ENCODE measurements at regions not wholly inside any gene's neighbourhood (a gene's known extent, or its start where the extent isn't known, plus 50 kb on each side); places are given as distances from the start of the nearest gene placed in this dataset.
A peak's percentile ranks its signal among the peaks of the same experiment; 100 is the strongest.
"Not testable (repeated sequence)": the region's sequence is repeated elsewhere in the genome, so short reads cannot be mapped to it uniquely, and the experiment has no call there.

DNA sequence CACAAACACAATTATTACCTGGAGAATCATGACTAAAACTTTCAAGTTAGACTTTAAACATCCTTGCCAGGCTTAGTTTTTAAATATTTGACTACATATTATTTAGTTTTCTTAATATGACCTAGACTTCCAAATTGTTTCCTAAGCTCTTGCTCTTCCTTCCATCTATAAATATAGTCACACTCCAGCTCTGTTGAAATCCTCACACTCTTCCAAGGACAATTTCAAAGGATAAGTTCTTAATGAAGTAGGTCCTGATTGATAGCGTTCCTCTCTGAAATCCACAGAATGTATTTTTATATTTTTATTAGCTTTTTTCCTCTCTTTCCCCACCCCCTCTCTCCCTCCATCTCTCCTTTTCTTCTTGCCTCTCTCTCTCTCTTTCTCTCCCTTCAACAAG is 1074.1 kb upstream of the PCDH20 start:
- no peak for DNase-seq

DNA sequence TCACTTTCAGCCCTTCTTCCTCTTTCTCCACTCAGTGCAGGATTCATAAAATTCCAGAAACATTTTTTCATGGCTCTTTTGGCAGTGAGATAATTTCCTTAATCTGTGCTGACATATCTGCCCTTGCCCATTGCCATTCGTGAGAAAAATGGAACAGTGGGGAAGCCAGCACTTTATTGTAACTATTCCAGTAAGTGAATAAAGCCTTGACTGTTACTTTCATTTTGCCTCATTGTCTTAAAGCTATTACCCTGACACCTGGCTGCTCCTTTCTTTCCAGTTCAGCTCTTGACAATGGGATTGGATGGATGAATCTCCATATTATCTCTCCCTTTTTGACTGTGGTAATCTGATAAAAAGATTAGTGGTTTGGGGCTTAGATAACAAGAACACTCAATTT is 1068.1 kb upstream of the PCDH20 start:
- DNase-seq = no peak

DNA sequence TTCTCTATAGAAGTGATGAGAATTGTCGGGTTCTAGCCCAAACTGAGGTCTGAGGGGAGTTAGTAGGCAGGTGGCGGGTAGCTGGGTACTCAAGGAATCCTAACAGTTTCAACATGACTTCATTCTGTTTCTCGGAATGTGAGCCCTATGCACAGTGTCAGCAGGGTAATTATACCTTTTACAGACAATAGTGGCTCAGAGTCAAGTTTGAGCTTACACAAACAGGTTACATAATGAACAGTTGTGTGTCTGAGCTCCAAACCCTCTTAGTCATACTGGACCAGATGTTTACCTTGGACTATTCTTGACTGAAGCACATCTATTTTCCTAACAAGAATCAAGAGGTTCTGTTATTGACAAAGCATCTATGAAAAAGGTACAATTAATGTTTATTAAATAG is 1066.7 kb upstream of the PCDH20 start:
- DNase-seq = no peak

DNA sequence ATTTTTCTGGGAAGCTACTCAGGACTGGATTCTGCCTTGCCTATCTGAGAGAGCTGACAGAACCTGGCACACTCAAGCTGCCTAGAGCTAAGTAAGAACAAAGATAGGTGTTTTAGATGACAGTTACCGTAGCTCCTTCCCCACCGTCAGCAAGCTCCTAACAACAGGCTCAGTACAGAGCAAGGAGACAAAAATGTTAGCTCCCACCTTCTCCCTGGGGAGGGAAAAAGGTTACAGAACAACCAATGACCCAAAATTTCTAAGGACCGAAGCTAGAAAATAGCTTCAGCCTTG is 1058.2 kb upstream of the PCDH20 start:
- DNase-seq = no peak

DNA sequence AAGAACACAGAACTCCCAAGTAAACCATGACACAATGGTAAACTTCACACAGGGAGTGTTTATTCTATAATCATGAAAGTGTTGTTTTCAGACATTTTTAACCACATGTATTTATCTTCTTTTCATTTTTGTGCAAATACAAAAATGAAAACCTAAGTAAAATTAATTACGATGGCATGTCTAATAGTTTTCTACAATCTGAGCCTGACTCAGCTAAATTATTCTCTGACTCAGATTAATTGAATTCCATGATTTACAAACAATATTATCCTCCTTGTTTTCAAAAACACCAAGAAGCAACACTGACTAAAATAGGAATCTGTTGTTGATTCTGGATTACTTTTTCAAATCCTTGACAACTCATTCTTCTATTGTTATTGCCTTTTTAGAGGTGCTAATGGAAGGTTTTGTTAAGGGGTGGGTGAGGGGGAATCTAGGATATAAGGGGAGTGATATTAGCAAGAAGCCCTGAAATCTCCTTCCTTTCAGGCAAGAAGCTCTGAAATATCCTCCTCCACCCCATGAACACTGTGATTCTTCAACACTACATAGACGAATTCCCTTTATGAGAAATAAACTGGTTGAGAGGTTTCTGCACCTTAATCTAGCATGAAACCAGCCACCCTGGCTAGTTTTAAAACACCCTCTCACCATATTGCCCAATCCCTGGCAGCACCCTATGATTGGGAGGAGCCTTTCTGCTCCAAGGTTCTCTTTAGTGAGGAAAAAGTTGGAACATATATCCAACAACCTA is 1057.7 kb upstream of the PCDH20 start:
- no peak for DNase-seq

DNA sequence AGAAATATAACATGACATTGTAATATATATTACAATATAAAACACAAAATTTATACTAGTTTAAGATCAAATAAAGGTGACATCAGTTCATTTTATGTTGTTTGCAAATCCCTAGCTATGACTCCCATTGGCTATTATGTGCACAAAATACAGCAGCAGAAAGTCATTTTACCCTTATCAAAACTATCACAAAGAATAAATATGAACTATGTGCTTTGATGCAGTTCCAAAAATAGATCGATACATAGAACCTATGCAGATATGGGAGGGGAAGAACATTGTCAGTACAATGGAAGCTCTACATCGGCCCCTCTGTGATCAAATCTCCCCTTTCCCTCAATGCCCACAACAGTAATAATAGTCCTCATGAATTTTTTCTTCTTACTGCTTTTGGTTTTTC is 1038.1 kb upstream of the PCDH20 start:
- no peak for DNase-seq

DNA sequence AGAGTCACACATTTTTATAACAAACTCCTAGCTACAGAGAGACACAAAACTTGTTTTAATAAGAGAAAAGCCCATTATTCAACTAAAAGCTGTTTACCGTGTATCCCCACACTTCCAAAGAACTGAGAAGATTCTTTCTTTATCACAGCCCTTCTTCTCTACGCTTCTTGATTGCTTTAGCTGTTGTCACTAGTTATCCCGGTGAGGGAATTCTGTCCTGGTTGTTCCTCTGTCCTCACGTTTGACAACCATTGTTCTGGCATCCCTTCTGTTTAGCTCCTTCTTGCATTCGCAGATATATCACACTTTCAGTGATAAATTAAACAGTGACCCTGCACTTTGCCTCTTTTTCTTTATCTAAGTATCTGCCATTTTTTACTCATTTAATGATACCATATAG is 1035.1 kb upstream of the PCDH20 start:
- DNase-seq = no peak

DNA sequence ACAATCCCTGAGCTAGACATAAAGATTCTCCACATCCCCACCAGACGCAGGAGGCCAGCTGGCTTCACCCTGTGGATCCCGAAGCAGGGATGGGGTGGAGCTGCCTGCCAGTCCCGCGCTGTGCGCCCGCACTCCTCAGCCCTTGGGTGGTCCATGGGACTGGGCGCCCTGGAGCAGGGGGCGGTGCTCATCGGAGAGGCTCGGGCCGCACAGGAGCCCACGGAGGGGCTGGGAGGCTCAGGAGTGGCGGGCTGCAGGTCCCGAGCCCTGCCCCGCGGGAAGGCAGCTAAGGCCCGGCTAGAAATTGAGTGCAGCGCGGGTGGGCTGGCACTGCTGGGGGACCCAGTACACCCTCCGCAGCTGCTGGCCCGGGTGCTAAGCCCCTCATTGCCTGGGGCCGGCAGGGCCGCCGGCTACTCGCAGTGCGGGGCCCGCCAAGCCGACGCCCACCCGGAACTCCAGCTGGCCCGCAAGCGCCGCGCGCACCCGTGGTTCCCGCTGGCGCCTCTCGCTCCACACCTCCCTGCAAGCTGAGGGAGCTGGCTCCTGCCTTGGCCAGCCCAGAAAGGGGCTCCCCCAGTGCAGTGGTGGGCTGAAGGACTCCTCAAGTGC is 1032.2 kb upstream of the PCDH20 start:
- not testable (repeated sequence) for DNase-seq

DNA sequence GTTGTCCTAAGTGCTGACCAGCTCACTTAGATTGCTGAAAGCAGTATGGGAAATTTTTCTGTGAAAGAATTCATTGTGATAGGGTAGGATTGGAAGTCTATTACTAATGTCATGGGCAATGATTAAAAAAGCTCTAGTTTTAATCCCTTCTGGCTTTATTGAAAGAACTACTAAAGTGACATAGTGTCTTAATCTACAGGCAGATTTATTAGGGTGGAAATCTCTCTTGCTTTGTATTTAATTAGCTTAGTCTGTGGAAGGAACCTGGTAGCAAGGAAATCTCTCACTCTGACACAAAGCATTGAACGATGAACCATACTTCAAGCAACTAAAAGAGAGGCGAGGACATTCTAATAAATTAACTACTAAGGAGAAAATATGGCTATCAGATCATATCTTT is 1029.2 kb upstream of the PCDH20 start:
- no peak for DNase-seq

DNA sequence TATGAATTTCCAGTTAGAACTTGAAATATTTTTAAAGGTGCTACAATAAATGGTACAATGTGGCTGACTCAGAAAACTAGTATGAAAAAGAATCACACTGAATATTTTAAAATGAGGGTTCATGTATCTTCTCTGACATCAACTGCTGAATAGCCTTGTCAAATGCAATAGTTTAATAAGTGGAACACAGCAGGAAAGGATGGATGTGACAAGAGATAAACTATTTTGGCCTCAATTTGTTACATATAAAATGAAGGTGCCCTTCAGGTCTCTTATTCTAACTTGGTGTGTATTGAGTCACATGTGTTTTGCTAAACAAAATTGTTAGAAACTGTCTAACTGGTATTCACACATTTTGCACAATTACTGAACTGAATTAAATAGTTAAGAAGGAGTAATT is 1018.4 kb upstream of the PCDH20 start:
- no peak for DNase-seq

DNA sequence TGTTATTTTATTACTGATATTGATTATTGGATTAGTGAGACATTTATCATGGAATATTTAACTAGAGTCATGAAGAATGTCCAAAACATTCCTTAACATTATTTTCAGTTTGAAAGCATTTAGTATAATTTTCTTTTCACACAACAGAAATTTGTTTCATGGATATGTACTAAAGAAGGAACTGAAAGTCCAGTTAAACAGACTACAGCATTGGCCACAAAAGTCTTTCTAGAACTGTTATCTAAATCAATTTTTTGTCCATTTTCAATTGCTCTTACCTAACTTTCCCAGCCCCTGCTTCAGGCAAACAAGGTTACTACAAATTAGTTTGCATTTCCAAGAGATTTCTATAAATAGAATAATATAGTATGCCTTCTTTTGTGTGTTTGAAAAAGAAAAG is 1018.0 kb upstream of the PCDH20 start:
- DNase-seq = no peak

DNA sequence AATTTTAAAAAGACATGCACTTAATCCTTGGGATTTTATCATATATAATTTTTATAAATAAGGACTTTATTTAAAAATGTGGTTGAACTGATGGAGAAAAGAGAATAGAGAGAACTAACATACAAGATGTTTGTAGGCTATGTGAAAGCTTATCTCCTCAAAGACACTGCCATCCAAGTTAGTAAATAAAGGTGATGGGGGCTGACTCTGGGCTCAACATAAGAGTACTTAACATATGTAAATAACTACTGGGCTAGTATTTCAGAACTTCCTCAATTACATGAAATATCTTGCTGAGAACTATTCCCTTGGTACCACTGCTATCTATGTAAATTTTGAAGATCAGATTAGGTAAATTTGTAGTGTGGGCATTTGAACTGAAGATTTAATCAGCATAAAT is 1017.3 kb upstream of the PCDH20 start:
- no peak for DNase-seq

DNA sequence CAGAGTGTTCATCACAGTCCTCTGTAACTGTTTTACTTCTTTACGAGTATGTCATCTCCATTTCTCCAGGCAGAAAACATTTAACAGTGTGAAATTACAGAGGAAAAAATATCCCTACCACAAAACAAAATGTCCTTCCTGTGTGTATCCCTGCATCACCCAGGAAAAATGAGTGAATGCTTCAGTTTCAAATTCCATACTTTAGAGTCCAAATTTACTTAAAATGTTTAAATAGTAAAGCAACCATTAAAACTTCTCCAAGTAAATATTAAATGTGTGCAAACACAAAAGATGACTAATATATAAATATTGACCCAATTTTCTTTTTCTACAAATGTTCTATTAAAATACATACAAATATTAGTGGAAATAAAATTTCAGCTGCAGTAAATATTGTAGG is 1016.6 kb upstream of the PCDH20 start:
- no peak for DNase-seq

DNA sequence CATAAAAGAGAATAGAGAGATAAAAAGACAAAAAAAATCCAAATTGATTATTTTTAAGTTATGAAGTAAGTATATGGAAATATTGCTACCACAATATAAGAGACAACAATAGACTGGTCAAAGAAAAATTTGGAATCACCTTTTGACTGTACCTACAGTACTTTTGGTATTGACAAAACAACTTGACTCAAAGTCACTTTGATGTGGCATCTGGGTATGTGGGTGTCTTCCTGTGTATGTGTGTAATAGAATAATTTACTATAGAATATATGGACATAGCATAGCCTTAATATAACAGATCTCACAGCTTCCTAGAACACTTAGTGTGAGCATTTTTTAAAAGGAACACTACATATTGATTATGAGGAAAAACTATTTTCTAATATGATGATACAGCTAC is 1016.2 kb upstream of the PCDH20 start:
- DNase-seq = no peak

DNA sequence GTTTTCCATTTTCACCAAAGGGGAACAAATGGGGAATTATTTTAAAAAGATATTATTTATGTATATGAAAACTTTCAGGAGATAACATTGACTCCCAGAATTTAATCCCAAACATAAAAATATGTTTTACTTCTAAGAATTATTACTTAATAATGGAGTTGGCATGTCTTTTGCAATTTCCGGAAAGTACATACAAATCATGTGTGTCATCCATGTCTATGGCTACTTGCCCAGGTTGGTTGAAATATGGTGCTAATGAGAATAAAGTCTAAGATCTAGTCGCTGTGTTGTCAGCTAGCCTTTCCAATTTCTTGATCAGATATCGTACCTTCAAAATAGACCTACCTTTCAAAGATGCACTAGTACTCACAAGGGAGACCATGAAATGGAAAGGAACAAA is 1003.2 kb upstream of the PCDH20 start:
- no peak for DNase-seq

DNA sequence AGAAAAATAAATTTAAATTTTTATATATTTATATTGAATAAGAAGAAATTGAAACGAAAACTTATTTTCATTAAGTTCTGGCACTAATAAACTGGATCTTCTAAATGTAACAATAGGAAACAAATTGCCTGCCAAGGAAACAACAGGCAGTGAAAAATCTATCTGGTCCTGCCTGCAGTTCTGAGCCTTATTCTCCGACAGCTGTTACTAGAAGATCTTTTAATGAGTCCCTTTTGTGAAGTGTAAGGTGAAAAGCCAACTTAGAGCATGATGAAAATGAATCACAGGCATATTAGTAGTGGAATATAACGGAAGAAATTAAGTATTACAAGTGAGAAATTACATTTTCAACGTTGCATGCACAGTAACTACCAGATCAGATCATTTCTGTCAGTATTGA is 1002.7 kb upstream of the PCDH20 start:
- no peak for DNase-seq

DNA sequence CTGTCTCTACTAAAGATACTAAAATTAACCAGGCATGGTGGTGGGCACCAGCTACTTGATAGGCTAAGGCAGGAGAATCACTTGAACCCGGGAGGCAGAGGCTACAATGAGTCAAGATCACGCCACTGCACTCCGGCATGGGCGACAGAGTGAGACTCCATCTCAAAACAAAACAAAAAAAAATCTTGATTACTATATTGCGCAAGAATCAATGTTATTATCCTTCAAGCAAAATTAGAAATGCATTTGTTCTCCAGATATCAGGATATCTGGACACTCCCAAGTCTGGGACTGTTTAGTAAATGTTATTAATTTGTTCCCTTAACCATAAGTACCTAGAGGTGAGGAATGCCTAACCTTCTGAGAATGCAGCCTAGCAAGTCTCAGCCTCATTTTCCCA is 992.2 kb upstream of the PCDH20 start:
- DNase-seq = no peak

DNA sequence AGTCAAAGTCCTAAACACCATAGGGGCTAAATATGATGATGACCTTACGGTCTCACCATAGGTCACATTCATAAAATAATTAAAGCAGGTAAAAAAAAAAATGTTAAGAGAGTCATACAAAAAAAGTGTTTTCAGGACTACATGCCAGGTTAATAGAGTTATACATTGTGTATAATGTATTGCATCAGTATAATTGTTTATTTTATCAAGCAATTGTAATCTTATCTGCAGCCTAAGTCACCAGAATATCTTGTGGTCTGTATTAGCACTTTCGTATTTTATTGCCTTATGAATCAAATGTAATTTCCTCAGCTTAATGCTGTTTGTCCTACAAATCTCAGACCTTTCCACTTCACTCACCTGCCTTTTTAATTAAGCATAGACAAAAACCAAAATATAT is 972.9 kb upstream of the PCDH20 start:
- DNase-seq = no peak

DNA sequence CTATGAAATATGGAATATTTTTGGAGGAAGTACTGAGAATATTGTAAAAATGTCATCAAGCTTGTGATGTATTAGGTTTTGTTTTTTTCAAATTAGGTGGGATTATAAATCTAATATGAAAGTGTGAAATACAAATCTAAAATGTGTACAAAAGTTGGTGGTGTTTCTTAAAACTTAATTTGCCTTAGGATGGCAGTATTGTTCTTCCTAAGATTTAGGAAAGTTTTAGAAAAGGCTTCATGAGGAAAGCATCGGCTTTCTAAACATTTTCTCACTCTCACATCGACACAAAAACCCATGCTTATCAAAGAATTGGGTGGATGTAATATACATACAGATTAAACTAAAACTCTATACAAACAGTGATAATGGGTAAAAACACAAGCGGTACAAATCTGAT is 972.0 kb upstream of the PCDH20 start:
- no peak for DNase-seq

DNA sequence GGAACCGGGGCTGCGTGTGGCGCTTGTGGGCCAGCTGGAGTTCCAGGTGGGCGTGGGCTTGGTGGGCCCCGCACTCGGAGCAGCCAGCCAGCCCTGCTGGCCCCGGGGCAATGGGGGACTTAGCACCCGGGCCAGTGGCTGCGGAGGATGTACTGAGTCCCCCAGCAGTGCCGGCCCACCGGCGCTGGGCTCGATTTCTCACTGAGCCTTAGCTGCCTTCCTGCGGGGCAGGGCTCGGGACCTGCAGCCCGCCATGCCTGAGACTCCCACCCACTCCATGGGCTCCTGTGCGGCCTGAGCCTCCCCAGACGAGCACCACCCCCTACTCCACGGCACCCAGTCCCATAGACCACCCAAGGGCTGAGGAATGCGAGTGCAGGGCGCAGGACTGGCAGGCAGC is 963.6 kb upstream of the PCDH20 start:
- not testable (repeated sequence) for DNase-seq

DNA sequence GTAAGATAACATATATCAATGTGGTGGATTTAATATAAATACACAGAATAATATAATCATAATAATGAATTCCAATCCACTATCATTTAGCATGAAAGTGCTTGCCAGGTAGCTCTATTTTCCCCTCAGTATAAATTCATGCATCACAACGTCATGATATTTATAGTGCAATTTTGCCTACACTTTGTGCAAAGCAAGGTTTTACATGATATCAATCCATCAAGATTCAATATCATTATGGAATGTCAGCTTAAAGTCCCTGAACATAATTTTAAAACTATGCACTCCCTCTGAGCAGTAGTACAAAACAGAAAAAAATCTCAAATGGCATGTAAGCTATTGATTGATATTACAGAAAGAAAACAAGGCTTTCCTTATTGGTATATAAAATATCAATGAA is 962.2 kb upstream of the PCDH20 start:
- DNase-seq = no peak

DNA sequence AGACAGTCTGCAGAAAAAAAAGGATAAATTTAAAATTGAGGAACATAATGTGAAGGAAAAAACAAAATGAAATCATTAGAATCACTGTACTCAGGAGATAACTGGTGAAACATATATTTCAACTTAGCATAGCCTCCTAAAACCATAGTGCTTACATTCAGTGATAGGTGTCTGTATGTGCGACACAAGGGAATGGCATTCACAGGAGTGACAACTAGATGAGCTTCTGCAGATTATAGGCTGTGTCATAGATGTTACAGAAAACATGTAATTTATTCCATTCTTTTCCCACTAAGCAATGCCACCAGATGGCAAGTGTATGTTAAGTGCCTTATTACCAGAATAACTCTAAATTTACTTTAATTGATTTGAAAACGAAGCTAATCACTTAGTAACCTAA is 960.0 kb upstream of the PCDH20 start:
- DNase-seq = peak; percentile 8

DNA sequence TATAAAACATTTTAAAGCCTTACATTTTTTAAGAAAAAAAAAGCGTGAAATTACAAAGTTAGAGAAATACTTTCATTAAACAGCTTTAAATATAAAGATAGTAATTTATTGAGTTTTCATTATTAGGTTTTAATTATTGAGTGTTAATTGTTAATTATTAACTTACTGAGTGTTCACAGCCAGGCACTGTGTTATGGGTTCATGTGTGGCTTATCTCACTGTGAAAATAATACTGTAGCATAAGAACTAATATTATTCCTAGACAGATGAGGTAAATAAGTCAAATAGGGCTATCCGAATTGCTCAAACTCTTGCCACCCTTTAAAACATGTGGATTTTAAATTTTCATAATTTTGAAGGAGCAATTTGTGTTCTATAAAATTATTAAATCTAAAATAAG is 956.1 kb upstream of the PCDH20 start:
- no peak for DNase-seq

DNA sequence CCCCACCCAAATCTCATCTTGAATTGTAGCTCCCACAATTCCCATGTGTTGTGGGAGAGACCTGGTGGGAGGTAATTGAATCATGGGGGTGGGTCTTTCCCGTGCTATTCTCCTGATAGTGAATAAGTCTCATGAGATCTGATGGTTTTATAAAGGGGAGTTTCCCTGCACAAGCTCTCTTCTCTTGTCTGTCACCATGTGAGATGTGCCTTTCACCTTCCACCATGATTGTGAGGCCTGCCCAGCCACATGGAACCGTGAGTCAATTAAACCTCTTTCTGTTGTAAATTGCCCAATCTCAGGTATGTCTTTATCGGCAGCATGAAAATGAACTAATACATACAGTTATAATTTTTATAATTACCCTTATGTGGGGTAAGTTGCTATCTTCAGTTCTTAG is 952.3 kb upstream of the PCDH20 start:
- not testable (repeated sequence) for DNase-seq

DNA sequence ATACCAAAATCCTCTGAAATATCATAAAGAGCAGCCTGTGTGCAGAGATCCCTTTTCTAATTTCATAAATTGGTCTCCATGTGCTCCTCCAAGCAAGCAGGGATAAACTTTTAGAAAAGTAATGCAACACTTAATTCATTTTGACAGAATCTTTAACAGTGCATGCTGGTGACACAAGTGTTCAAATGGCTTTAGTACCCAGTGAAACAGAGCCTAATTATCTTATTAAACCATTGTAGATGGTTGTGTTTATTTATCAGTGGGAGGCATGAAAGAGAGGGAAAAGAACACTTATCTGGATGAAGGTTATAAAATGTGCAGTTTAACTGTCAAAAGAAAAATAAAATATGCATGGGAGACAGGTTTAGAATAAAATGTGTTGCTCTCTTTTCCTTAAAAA is 945.0 kb upstream of the PCDH20 start:
- DNase-seq = peak; percentile 4

DNA sequence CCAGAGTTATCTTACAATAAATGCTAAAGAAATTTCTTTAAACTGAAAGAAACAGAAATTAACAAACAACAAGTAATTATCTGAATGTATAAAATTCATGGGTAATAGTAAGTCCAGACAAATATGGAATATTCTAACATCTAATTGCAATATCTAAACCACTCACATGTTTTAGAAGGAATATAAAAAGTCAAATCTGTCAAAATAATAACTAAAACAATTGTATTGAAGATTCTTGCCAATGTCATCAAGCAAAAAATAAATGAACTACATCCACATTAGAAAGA is 942.9 kb upstream of the PCDH20 start:
- no peak for DNase-seq

Data from NCI-H1436 (cell line).